Trophoblast cell (in vitro differentiated cells and primary cell): ENCODE measurements at regions not wholly inside any gene's neighbourhood (a gene's known extent, or its start where the extent isn't known, plus 50 kb on each side); places are given as distances from the start of the nearest gene placed in this dataset.

Experiments
- DNase-seq, 2 donors: peaks; one replicate each; pipeline ENCODE4 v3.0.0-alpha.2; 2016
- H2AFZ ChIP-seq: 2 replicates; pipeline ENCODE4 v1.6.1; 2013; ENCODE audit warnings: low read length, moderate library complexity, mild to moderate bottlenecking; ENCODE audit not compliant: insufficient read depth, poor library complexity
- H2AK5ac ChIP-seq: 2 replicates; pipeline ENCODE4 v1.6.1; 2013; ENCODE audit warnings: mild to moderate bottlenecking, low read length
- H2BK120ac ChIP-seq: 2 replicates; pipeline ENCODE4 v1.6.1; 2013; ENCODE audit warnings: low read length, mild to moderate bottlenecking, moderate library complexity; ENCODE audit not compliant: insufficient read depth, poor library complexity
- H2BK12ac ChIP-seq: 2 replicates; pipeline ENCODE4 v1.6.1; 2013; ENCODE audit warnings: mild to moderate bottlenecking, low read length, moderate library complexity
- H2BK5ac ChIP-seq: 2 replicates; pipeline ENCODE4 v1.6.1; 2013; ENCODE audit warnings: low read length, low read depth, moderate library complexity, mild to moderate bottlenecking; ENCODE audit not compliant: poor library complexity
- H3K14ac ChIP-seq: 2 replicates; pipeline ENCODE4 v1.6.1; 2013; ENCODE audit warnings: mild to moderate bottlenecking, low read length
- H3K18ac ChIP-seq: 2 replicates; pipeline ENCODE4 v1.6.1; 2013; ENCODE audit warnings: mild to moderate bottlenecking, low read length
- H3K23ac ChIP-seq: 2 replicates; pipeline ENCODE4 v1.6.1; 2013; ENCODE audit warnings: low read length
- H3K27ac ChIP-seq: 2 replicates; pipeline ENCODE4 v1.5.1; 2013; ENCODE audit warnings: low read depth, mild to moderate bottlenecking, inconsistent platforms, low read length, moderate library complexity
- H3K27me3 ChIP-seq: 2 replicates; pipeline ENCODE4 v1.6.1; 2013; ENCODE audit warnings: inconsistent platforms, mild to moderate bottlenecking, low read length, moderate library complexity; ENCODE audit not compliant: insufficient read depth
- H3K36me3 ChIP-seq, 2 experiments: 1 replicate in 1 of 2; 2 replicates in 1 of 2; pipeline ENCODE4 v1.6.1; 2013; ENCODE audit warnings: low read length in 2 of 2, mild to moderate bottlenecking in 2 of 2, moderate library complexity in 1 of 2; ENCODE audit not compliant: insufficient read depth in 2 of 2, control insufficient read depth in 1 of 2
- H3K4ac ChIP-seq: 2 replicates; pipeline ENCODE4 v1.6.1; 2013; ENCODE audit warnings: low read depth, mild to moderate bottlenecking, low read length, moderate library complexity
- H3K4me1 ChIP-seq, 2 experiments: 1 replicate in 1 of 2; 2 replicates in 1 of 2; pipeline ENCODE4 v1.6.1; 2013; ENCODE audit warnings: low read length in 2 of 2, mild to moderate bottlenecking in 2 of 2, moderate library complexity in 1 of 2; ENCODE audit not compliant: insufficient read depth in 2 of 2, control insufficient read depth in 1 of 2
- H3K4me2 ChIP-seq: 2 replicates; pipeline ENCODE4 v1.6.1; 2013; ENCODE audit warnings: inconsistent platforms, mild to moderate bottlenecking, low read length, moderate library complexity
- H3K4me3 ChIP-seq: 2 replicates; pipeline ENCODE4 v1.5.1; 2013; ENCODE audit warnings: mild to moderate bottlenecking, low read depth, low read length, inconsistent platforms
- H3K79me1 ChIP-seq: one replicate; pipeline ENCODE4 v1.6.1; 2013; ENCODE audit warnings: low read length
- H3K79me2 ChIP-seq: 2 replicates; pipeline ENCODE4 v1.6.1; 2013; ENCODE audit warnings: low read length, mild to moderate bottlenecking; ENCODE audit not compliant: control insufficient read depth, insufficient read depth, poor library complexity
- H3K9ac ChIP-seq: 2 replicates; pipeline ENCODE4 v1.6.1; 2013; ENCODE audit warnings: mild to moderate bottlenecking, low read length
- H3K9me3 ChIP-seq: 2 replicates; pipeline ENCODE4 v1.6.1; 2013; ENCODE audit warnings: low read depth, mild to moderate bottlenecking, control low read depth, inconsistent platforms, low read length; ENCODE audit not compliant: insufficient read depth
- H4K12ac ChIP-seq: 2 replicates; pipeline ENCODE4 v1.6.1; 2013; ENCODE audit warnings: low read depth, mild to moderate bottlenecking, low read length, moderate library complexity
- H4K8ac ChIP-seq: 2 replicates; pipeline ENCODE4 v1.6.1; 2013; ENCODE audit warnings: low read depth, mild to moderate bottlenecking, low read length, moderate library complexity
- H4K91ac ChIP-seq: one replicate; pipeline ENCODE4 v1.6.1; 2013; ENCODE audit warnings: low read depth, mild to moderate bottlenecking, low read length, moderate library complexity
- WGBS: extraction: QIAGEN DNeasy Blood & Tissue Kit; methylation state at CpG from one replicate; pipeline ENCODE4 v1.1.7; 2013; ENCODE audit warnings: missing lambda C conversion rate; ENCODE audit not compliant: insufficient read length, insufficient coverage; ENCODE audit errors: extremely low coverage; 5-methylcytosine and 5-hydroxymethylcytosine counted together

- no peak overlapping the region for H2AK5ac ChIP-seq
- H3K4me3 ChIP-seq = no peak overlapping the region
Observed at GRCh38 chr3:80424951-80425350, 657.2 kb upstream of the ROBO1 start.

GRCh38 chr3:80408030-80408721, 640.4 kb upstream of the ROBO1 start:
- no peak overlapping the region for H4K12ac ChIP-seq
- H3K23ac ChIP-seq = no peak overlapping the region
- H2BK12ac ChIP-seq = no peak overlapping the region
- H3K4ac ChIP-seq = no peak overlapping the region
- H2AFZ ChIP-seq = no peak overlapping the region
- H3K4me2 ChIP-seq = no peak overlapping the region
- no peak overlapping the region for H4K8ac ChIP-seq
- no peak overlapping the region for H3K27ac ChIP-seq
- H3K36me3 ChIP-seq = no peaks in the 10 kb centered on the region
- H3K9ac ChIP-seq = no peak overlapping the region
- H2AK5ac ChIP-seq = no peak overlapping the region
- H3K14ac ChIP-seq = no peak overlapping the region
- no peaks in the 10 kb centered on the region for H3K27me3 ChIP-seq
- no peak overlapping the region for H3K18ac ChIP-seq
- no CpG with 5 or more reads among the region's 7 CpGs for WGBS
- no peak overlapping the region for H2BK5ac ChIP-seq
- H3K79me1 ChIP-seq = no peaks in the 10 kb centered on the region
- no peaks in the 10 kb centered on the region for H3K9me3 ChIP-seq
- no peak overlapping the region for H2BK120ac ChIP-seq
- no peak for DNase-seq
- no peak overlapping the region for H3K4me3 ChIP-seq
- H4K91ac ChIP-seq = no peak overlapping the region
- no peaks in the 10 kb centered on the region for H3K79me2 ChIP-seq
- no peaks in the 10 kb centered on the region for H3K4me1 ChIP-seq

More at GRCh38 chr3:80424951-80425350, 657.2 kb upstream of the ROBO1 start:
- H3K23ac ChIP-seq = no peak overlapping the region
- no peak overlapping the region for H3K9ac ChIP-seq
- no peak for DNase-seq
- no CpG with 5 or more reads among the region's 2 CpGs for WGBS
- H2AFZ ChIP-seq = no peak overlapping the region
- no peak overlapping the region for H3K14ac ChIP-seq
- no peak overlapping the region for H3K27ac ChIP-seq
- H2BK120ac ChIP-seq = no peak overlapping the region
- H3K4me2 ChIP-seq = no peak overlapping the region
- no peak overlapping the region for H4K91ac ChIP-seq
- no peaks in the 10 kb centered on the region for H3K4me1 ChIP-seq
- H4K8ac ChIP-seq = no peak overlapping the region
- no peak overlapping the region for H2BK5ac ChIP-seq
- no peaks in the 10 kb centered on the region for H3K79me2 ChIP-seq
- H3K9me3 ChIP-seq = no peaks in the 10 kb centered on the region
- H3K18ac ChIP-seq = no peak overlapping the region
- H3K36me3 ChIP-seq = no peaks in the 10 kb centered on the region
- H2BK12ac ChIP-seq = no peak overlapping the region
- no peak overlapping the region for H3K4ac ChIP-seq
- no peaks in the 10 kb centered on the region for H3K27me3 ChIP-seq
- no peak overlapping the region for H4K12ac ChIP-seq
- H3K79me1 ChIP-seq = no peaks in the 10 kb centered on the region

GRCh38 chr3:80405618-80406017, 637.8 kb upstream of the ROBO1 start:
- Histone ChIP-seq H3K23ac (no peak overlapping the region), H4K8ac (no peak overlapping the region), H2BK12ac (no peak overlapping the region), H2BK120ac (no peak overlapping the region), H2BK5ac (no peak overlapping the region), H3K4me1 (no peaks in the 10 kb centered on the region), H3K9me3 (no peaks in the 10 kb centered on the region), H3K79me1 (no peaks in the 10 kb centered on the region), H3K36me3 (no peaks in the 10 kb centered on the region), H2AFZ (no peak overlapping the region), H3K27ac (no peak overlapping the region), H4K91ac (no peak overlapping the region), H3K4me2 (no peak overlapping the region), H3K18ac (no peak overlapping the region), H3K14ac (no peak overlapping the region), H3K27me3 (no peaks in the 10 kb centered on the region), H4K12ac (no peak overlapping the region), H3K79me2 (no peaks in the 10 kb centered on the region), H3K4ac (no peak overlapping the region), H2AK5ac (no peak overlapping the region), H3K9ac (no peak overlapping the region), H3K4me3 (no peak overlapping the region)
- WGBS = no CpG with 5 or more reads among the region's 5 CpGs
- no peak for DNase-seq

GRCh38 chr3:80395023-80395422, 627.2 kb upstream of the ROBO1 start:
- no peak overlapping the region for H2BK12ac ChIP-seq
- H2AK5ac ChIP-seq = no peak overlapping the region
- WGBS = no CpG with 5 or more reads among the region's 5 CpGs
- H3K36me3 ChIP-seq = no peaks in the 10 kb centered on the region
- no peaks in the 10 kb centered on the region for H3K4me1 ChIP-seq
- no peak overlapping the region for H3K14ac ChIP-seq
- H3K4me2 ChIP-seq = no peak overlapping the region
- no peaks in the 10 kb centered on the region for H3K9me3 ChIP-seq
- no peak overlapping the region for H3K27ac ChIP-seq
- no peaks in the 10 kb centered on the region for H3K79me2 ChIP-seq
- H4K8ac ChIP-seq = no peak overlapping the region
- H3K23ac ChIP-seq = no peak overlapping the region
- no peak overlapping the region for H4K91ac ChIP-seq
- H3K27me3 ChIP-seq = no peaks in the 10 kb centered on the region
- no peak overlapping the region for H3K4me3 ChIP-seq
- no peak overlapping the region for H2BK120ac ChIP-seq
- H2AFZ ChIP-seq = no peak overlapping the region
- no peak overlapping the region for H4K12ac ChIP-seq
- H3K79me1 ChIP-seq = no peaks in the 10 kb centered on the region
- H3K4ac ChIP-seq = no peak overlapping the region
- H2BK5ac ChIP-seq = no peak overlapping the region
- no peak for DNase-seq
- no peak overlapping the region for H3K9ac ChIP-seq
- H3K18ac ChIP-seq = no peak overlapping the region
